DND-41 (cell line): ENCODE measurements at regions not wholly inside any gene's neighbourhood (a gene's known extent, or its start where the extent isn't known, plus 50 kb on each side); places are given as distances from the start of the nearest gene placed in this dataset.

Experiments used
- EZH2 ChIP-seq: IDR thresholded peaks from 3 replicates; pipeline ENCODE4 v1.6.1; 2012; ENCODE audit warnings: borderline replicate concordance, low read depth, mild to moderate bottlenecking, moderate library complexity, low read length, inconsistent platforms; ENCODE audit not compliant: severe bottlenecking
- TF ChIP-seq, protein P1 (sequence below): IDR thresholded peaks from 2 replicates; pipeline ENCODE4 v1.5.1; 2012; ENCODE audit warnings: borderline replicate concordance, low read length, moderate library complexity, mild to moderate bottlenecking; ENCODE audit not compliant: poor library complexity, severe bottlenecking; ENCODE audit errors: extremely low read depth

- TF ChIP-seq, protein P1, sequence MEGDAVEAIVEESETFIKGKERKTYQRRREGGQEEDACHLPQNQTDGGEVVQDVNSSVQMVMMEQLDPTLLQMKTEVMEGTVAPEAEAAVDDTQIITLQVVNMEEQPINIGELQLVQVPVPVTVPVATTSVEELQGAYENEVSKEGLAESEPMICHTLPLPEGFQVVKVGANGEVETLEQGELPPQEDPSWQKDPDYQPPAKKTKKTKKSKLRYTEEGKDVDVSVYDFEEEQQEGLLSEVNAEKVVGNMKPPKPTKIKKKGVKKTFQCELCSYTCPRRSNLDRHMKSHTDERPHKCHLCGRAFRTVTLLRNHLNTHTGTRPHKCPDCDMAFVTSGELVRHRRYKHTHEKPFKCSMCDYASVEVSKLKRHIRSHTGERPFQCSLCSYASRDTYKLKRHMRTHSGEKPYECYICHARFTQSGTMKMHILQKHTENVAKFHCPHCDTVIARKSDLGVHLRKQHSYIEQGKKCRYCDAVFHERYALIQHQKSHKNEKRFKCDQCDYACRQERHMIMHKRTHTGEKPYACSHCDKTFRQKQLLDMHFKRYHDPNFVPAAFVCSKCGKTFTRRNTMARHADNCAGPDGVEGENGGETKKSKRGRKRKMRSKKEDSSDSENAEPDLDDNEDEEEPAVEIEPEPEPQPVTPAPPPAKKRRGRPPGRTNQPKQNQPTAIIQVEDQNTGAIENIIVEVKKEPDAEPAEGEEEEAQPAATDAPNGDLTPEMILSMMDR, result no peak
- no peak for TF ChIP-seq EZH2
These were observed 460.1 kb downstream of the NAV3 start for GRCh38 chr12:78290606-78291345.
